ENCODE measurements at regions not wholly inside any gene's neighbourhood (a gene's known extent, or its start where the extent isn't known, plus 50 kb on each side); places are given as distances from the start of the nearest gene placed in this dataset.

DNA sequence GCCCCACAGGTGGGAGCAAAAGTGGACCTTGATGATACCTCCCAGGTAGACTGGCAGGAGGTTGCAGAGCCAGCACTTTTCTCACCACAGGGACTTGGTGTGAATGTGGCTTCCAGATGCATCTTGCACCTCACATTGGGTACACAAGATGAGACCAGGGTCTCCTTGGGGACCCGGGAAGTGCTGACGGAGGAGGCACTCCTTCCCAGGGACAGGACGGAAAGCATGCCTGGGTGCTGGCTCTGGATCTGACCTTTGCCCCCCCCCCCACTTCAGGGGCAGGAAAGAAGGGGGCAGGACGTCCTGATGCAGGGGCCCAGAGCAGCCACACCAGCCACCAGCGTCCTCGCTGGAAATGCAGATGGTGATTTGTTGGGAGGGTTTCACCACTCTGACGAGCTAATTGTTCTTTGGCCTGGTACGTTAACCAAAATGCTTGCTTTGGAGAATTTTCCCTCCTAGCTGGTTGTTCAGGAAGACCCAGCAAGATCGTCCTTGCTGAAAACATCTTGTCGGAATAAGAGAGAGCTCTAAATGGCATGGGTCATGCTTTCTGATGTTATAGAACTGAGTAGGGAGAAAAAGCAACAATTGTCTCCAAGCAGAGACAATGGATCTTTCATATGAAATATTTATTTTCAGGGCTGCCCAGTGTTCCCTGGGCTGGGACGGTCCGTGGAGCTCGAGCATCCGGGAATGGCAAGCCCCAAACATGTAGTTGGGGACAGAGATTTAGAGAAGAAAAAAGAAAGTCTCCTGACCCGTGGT, 74.4 kb upstream of the PPARA start:
- Mint-ChIP-seq H3K36me3 (peaks cover 1% of the 10 kb centered on the region), H3K27ac (no peak overlapping the region), H3K27me3 (peaks cover 2% of the 10 kb centered on the region), H3K4me3 (no peak overlapping the region), H3K4me1 (ENCODE audit: low read depth) (peaks cover 19% of the 10 kb centered on the region), H3K9me3 (no peaks in the 10 kb centered on the region)
- intact Hi-C loops (cut with micrococcal nuclease): no loop called here
- ChIA-PET CTCF (interaction anchor here (0.7 to 4.6 kb wide), 5 partner anchors 41 to 620 kb away, joined by 3 to 29 read pairs (median 4); no protein-coding TSS in a partner anchor), POLR2A (interaction anchor here (0.7 kb wide), 1 partner anchor 342 kb away, joined by 3 read pairs; no protein-coding TSS in a partner anchor)
- DNase-seq: no peak

DNA sequence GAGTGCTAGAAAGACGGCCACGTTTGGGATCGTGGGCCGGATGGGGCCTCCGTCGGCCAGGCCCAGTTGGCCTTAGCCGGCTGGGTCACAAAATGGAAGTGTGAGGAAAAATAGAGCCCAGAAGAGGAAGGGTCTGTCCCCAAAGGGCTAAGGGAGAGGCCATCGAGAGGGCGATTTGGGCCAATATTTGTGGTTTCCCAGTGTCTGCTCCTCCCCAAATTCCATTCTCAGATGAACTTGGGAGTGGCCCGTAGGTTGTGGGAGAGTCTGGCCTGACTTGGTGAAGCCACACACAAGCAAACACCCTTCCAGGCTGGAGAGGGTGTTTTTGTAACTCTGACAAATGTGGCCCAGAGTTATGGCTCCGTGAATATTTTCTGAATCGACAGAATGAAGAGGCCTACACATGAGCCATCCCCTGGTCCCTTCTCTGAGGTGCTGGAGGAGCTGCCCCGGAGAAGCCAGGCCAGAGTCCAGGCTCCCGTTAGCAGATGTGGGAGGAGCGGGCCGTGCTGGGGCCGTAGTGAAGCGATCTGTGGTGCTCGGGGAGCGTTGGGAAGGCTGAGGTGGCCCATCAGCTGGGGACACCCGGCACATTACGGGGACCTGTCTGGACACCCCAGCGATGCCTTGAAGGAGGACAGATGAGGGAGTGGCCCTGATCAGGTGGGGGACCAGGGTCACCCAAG, 73.5 kb upstream of the PPARA start:
- Mint-ChIP-seq H3K4me3 (no peak overlapping the region), H3K9me3 (no peaks in the 10 kb centered on the region), H3K4me1 (ENCODE audit: low read depth) (peaks cover 19% of the 10 kb centered on the region), H3K27me3 (peaks cover 2% of the 10 kb centered on the region), H3K27ac (no peak overlapping the region), H3K36me3 (peaks cover 1% of the 10 kb centered on the region)
- intact Hi-C loops (cut with micrococcal nuclease): no loop called here
- ChIA-PET CTCF (interaction anchor here (0.7 to 0.9 kb wide), 2 partner anchors 40 to 252 kb away, joined by 3 read pairs; no protein-coding TSS in a partner anchor), POLR2A (no interaction called here)
- DNase-seq: no peak

DNA sequence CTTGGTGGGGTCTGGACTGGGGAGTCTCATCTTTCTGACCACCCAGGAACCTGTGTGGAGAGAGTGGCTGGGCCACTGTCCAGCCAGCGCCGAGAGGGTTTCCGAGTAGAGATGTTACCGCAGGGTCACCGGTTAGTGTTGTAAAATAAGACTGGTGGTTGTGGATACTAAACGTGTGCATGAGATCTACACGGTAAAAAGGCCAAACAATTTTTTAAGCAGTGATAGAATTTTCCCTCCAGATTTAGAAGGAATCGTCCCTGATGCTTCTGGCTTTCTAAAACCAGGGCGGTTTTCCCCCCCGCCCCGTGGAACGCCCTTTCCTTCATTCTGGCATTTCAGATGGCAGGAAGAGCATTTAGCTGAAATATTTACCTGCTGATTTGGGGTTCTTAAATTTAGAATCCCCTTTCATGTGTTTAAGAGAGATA, 72.6 kb upstream of the PPARA start:
- Mint-ChIP-seq H3K27me3 (peaks cover under 1% of the 10 kb centered on the region), H3K4me3 (no peak overlapping the region), H3K4me1 (ENCODE audit: low read depth) (peaks cover 17% of the 10 kb centered on the region), H3K9me3 (no peaks in the 10 kb centered on the region), H3K27ac (no peak overlapping the region), H3K36me3 (peaks cover under 1% of the 10 kb centered on the region)
- intact Hi-C loops (cut with micrococcal nuclease): no loop called here
- ChIA-PET CTCF (interaction anchor here (1.2 to 1.7 kb wide), 2 partner anchors 44 to 71 kb away, joined by 3 to 4 read pairs; no protein-coding TSS in a partner anchor), POLR2A (no interaction called here)
- no peak for DNase-seq

DNA sequence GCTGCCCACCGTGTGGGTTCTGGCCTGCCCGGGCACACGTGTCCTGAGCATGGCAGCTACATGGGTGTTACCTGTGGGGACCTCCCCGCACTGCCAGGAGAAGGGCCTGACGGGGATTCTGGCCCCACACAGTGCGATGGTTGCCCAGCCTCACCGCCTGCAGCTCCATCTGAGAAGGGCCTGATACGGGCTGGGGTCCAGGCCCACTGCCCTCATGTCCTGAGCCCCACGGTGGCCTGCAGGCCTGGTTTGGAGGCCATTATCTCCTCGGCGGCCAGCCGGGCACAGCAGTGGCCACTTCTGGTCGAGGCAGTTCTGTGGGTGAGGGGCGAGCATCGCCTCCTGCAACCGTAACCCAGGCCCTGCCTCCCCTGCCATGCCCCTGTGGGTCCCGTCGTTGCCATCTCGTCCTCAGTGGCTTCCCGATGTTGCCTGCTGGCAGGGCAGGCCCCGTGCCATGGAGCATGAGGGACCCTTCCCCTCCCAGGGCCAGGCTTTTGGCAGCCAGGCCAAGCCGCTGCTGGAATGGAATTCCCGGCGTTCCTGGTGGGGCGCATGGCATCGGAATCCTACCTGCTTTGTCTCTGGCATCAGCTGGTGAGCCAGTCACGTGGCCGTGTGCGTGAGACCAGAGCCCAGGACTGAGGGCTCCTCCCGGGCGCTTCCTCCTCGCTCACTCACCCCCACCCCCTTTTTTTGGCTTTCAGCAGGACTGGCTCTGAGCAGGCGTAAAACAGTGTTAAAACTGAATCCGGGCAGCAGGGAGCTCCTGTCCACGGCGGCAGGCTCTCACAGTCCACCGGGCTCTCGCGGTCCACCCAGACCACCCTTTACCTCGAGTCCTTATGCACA, 71.9 kb upstream of the PPARA start:
- no peak for DNase-seq
- peaks cover 13% of the 10 kb centered on the region for H3K4me1 Mint-ChIP-seq (ENCODE audit: low read depth)
- ChIA-PET CTCF (interaction anchor here (1.0 to 1.7 kb wide), 3 partner anchors 8 to 72 kb away, joined by 3 to 4 read pairs (median 3); no protein-coding TSS in a partner anchor), POLR2A (no interaction called here)
- H3K27me3 Mint-ChIP-seq: no peaks in the 10 kb centered on the region
- no peak overlapping the region for H3K4me3 Mint-ChIP-seq
- intact Hi-C loops (cut with micrococcal nuclease): no loop called here
- no peak overlapping the region for H3K27ac Mint-ChIP-seq
- no peaks in the 10 kb centered on the region for H3K36me3 Mint-ChIP-seq
- no peaks in the 10 kb centered on the region for H3K9me3 Mint-ChIP-seq

DNA sequence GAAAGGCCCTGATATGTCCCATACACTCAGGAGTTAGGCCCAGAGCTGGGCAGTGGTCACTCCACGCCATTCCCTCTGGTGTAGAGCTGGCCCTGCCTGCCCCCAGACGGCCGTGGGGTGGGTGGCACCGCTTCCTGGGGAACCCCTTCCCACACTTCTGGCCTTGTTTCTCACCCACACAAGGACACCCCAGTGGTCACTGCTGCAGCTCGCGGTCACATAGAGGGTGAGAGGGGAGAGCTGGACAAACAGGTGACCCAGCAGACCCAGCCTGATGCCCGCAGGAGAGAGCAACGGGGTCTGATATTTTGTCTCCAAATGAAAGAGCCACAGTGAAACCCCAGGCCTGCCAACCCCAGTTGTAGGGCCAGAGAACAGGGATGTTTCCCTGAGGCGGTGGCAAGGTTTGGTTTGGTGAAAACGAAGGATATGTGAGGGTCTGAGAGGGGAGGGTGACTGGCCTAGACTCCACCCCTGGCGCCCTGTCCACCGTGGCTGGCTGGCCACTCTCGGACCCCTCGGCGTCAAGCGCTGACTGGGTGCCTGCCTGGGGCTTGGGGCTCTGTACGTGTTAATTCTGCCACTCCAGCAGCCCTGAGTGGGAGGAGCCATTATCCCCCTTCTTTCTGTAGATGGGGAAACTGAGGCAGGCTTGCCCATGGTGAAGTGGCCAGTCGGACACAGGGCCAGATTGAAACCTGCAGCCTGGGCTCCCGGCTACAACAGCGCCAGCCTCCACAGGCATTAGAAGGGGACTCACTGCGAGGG, 71.0 kb upstream of the PPARA start:
- Mint-ChIP-seq H3K27ac (no peak overlapping the region), H3K4me1 (ENCODE audit: low read depth) (peaks cover 7% of the 10 kb centered on the region), H3K4me3 (no peak overlapping the region), H3K27me3 (no peaks in the 10 kb centered on the region), H3K36me3 (no peaks in the 10 kb centered on the region), H3K9me3 (no peaks in the 10 kb centered on the region)
- no peak for DNase-seq
- CTCF ChIA-PET: interaction anchor here (1.0 to 1.7 kb wide), 2 partner anchors 9 to 73 kb away, joined by 3 to 4 read pairs; no protein-coding TSS in a partner anchor
- intact Hi-C loops (cut with micrococcal nuclease): no loop called here
- POLR2A ChIA-PET: no interaction called here

DNA sequence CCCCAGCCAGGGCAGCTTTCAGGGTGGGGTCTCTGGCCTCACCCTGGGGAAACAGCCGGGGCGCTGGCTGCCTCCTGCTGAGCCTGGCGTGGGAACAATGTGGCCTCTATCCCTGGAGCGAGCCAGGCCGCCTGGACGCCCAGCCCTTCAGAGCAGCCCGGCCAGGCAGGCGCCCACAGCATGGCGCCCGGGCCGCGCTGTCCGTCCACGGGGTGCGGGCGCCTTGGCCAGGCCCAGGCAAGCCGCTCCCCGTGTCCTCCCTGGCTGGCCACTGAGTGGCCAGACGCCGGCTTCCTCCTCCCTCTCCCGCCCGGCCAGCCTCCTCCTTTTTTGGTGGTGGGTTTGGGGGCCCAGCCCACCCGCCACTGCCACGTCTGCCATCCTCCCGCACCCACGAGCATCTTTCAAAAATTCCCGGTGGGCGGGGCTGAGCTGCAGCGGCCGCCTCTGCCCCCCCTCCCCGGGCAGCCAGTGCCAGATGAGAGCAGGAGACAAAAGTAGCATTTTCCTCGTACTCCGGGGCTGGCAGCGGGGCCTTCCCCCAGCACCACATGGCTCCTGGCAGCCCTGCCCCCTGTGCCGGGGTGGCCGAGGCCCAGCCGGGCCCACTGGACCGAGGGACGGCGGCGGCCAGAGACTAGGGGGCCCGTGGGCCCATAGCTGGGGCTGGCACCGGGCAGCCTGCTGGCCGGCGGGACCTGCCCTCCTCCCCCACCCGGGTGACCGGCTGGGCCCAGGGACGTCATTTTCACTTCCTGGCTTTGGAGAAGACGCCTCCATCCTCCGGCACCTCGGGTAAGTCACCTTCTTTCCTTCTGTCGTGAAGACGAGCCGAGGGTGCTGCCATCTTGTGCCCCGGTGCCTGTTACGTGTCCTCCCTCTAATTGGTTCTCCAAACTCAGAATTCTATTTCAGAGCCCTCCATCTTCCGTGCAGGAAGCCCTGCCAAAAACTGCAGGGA, 70.2 kb upstream of the PPARA start:
- Mint-ChIP-seq H3K27ac (no peak overlapping the region), H3K36me3 (no peaks in the 10 kb centered on the region), H3K27me3 (no peaks in the 10 kb centered on the region), H3K9me3 (no peaks in the 10 kb centered on the region), H3K4me3 (no peak overlapping the region), H3K4me1 (ENCODE audit: low read depth) (peaks cover 2% of the 10 kb centered on the region)
- ChIA-PET CTCF (interaction anchor here (1.0 to 1.9 kb wide), 2 partner anchors 37 to 74 kb away, joined by 4 to 8 read pairs; no protein-coding TSS in a partner anchor), POLR2A (no interaction called here)
- intact Hi-C loops (cut with micrococcal nuclease): no loop called here
- no peak for DNase-seq

DNA sequence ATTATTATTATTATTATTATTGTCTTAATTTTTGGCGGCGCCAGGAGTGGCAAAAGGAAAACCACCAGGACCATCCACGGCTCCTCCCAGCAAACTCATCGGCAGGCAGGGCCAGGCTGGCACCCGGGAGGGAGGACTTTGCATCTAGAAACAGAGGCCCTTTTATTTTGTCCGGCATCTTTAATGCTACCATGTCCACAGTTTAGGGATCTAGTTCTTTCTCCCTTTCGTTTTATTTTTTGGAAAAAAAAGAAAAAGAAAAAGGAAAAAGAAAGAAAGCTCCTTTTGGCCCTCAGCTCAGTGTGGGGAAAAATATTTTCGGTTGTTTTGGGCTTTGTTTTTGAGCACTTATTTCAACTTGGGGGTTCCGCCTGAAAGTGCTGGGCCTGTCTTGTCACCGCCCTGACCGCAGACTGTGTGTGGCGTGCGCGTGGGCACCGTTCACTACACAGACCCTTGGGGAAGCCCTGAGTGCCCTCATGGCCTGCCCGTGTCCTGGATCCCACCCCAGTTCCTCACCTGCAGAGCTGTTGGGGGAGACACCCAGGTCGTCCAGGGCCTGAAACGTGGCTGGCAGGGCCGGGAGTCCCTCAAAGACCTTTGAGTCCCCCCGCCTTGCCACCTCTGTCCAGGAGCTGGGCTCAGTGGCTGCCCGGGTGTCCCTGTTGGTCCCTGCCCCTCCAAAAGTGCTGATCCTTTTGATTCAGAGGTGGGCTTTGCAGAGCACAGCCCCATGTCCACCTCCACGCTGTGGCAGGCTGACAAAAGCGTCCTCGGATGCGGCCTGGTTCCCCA, 69.1 kb upstream of the PPARA start:
- Mint-ChIP-seq H3K9me3 (no peaks in the 10 kb centered on the region), H3K27me3 (no peaks in the 10 kb centered on the region), H3K27ac (no peak overlapping the region), H3K4me1 (ENCODE audit: low read depth) (no peaks in the 10 kb centered on the region), H3K4me3 (no peak overlapping the region), H3K36me3 (no peaks in the 10 kb centered on the region)
- no peak for DNase-seq
- ChIA-PET CTCF (interaction anchor here (0.6 to 1.9 kb wide), 5 partner anchors 36 to 75 kb away, joined by 3 to 8 read pairs (median 4); no protein-coding TSS in a partner anchor), POLR2A (no interaction called here)
- intact Hi-C loops (cut with micrococcal nuclease): no loop called here

DNA sequence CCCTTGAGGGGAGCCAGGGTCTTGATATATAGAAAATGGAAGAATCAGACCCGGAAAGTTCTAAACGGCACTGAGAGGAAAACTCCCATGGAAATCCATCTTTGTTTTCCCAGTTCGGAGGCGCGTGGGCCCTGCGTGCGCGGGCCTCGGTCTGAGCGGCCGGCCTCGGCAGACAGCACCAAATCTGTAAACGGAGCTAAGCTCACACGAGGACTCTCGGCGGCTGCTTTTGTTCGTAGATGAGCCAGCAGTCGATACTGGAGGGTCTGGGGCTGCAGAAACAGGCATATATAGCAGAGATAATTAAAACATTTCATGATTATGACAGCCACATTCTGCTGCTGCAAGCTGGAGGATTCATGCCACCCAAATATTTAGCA, 68.5 kb upstream of the PPARA start:
- no peak for DNase-seq
- intact Hi-C loops (cut with micrococcal nuclease): no loop called here
- Mint-ChIP-seq H3K36me3 (no peaks in the 10 kb centered on the region), H3K4me3 (no peak overlapping the region), H3K27me3 (no peaks in the 10 kb centered on the region), H3K9me3 (no peaks in the 10 kb centered on the region), H3K4me1 (ENCODE audit: low read depth) (no peaks in the 10 kb centered on the region), H3K27ac (no peak overlapping the region)
- ChIA-PET POLR2A (no interaction called here), CTCF (interaction anchor here (0.6 to 1.9 kb wide), 4 partner anchors 35 to 75 kb away, joined by 3 to 8 read pairs (median 5); no protein-coding TSS in a partner anchor)

DNA sequence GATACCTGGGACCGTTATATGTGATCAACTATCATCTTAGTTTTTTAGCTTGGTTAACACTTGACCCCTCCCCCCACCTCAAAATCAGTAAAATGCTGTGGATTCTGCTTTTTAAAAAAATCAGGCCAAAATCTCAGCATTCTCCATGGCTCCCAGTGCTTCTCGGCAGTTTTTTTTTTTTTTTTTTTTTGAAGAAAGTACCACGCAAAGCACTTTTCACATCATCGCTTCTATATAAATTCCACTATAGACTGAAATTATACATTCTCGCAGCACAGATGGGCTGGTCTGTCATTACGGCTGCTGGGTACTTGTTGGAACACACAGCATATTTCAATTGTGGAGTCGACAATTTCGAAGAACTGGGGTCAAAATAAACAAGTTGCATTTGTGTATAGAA, 67.7 kb upstream of the PPARA start:
- no peaks in the 10 kb centered on the region for H3K27me3 Mint-ChIP-seq
- no peaks in the 10 kb centered on the region for H3K9me3 Mint-ChIP-seq
- DNase-seq: no peak
- CTCF ChIA-PET: interaction anchor here (1.3 to 1.7 kb wide), 2 partner anchors 70 to 76 kb away, joined by 4 to 6 read pairs; no protein-coding TSS in a partner anchor
- intact Hi-C loops (cut with micrococcal nuclease): no loop called here
- no peak overlapping the region for H3K27ac Mint-ChIP-seq
- no peak overlapping the region for H3K4me3 Mint-ChIP-seq
- POLR2A ChIA-PET: no interaction called here
- H3K4me1 Mint-ChIP-seq (ENCODE audit: low read depth): no peaks in the 10 kb centered on the region
- no peaks in the 10 kb centered on the region for H3K36me3 Mint-ChIP-seq
